ENCODE measurements at regions not wholly inside any gene's neighbourhood (a gene's known extent, or its start where the extent isn't known, plus 50 kb on each side); places are given as distances from the start of the nearest gene placed in this dataset.

GRCh38 chr3:56951366-56951765, 109.1 kb upstream of the SPATA12 start:
- BruUV-seq (replicated peaks): no TSS peak
- no peak overlapping the region for H3K27ac ChIP-seq (ENCODE audit: insufficient read depth, low read length)
- H2BK20ac ChIP-seq (ENCODE audit: low read depth, low read length): no peak overlapping the region
- no peak overlapping the region for H4K91ac ChIP-seq (ENCODE audit: insufficient read depth, low read depth, low read length)
- no peaks in the 10 kb centered on the region for H3K79me1 ChIP-seq (ENCODE audit: low read depth in 1 of 2, low read length in 2 of 2)
- no peak overlapping the region for H2BK5ac ChIP-seq (ENCODE audit: low read depth, low read length, poor library complexity, severe bottlenecking)
- no peak overlapping the region for H3K23ac ChIP-seq (ENCODE audit: low read depth, low read length)
- no peak overlapping the region for H3K4me3 ChIP-seq (ENCODE audit: insufficient read depth, low read depth, low read length)
- in situ Hi-C loops (cut with MboI; ENCODE audit: low sequenced_read_pairs) (no loop called here), intact Hi-C loops (cut with micrococcal nuclease) (no loop called here), dilution Hi-C loops (cut with HindIII; ENCODE audit: low sequenced_read_pairs, unreplicated experiment) (no loop called here)
- no peaks in the 10 kb centered on the region for H3K27me3 ChIP-seq (ENCODE audit: control insufficient read depth, insufficient read depth, low read length)
- H3K36me3 ChIP-seq (ENCODE audit: control insufficient read depth, insufficient read depth, low read length): no peaks in the 10 kb centered on the region
- no peak overlapping the region for H3K14ac ChIP-seq (replicated peaks; ENCODE audit: low read depth, low read length)
- H2AFZ ChIP-seq (replicated peaks; ENCODE audit: low read length, poor library complexity): no peak overlapping the region
- H2BK15ac ChIP-seq (ENCODE audit: low read depth, low read length): no peak overlapping the region
- no peak overlapping the region for H3K4ac ChIP-seq (ENCODE audit: low read depth, low read length)
- no CpG with 5 or more reads among the region's 1 CpG for WGBS, 2 experiments (ENCODE audit: extremely low coverage in 2 of 2, insufficient read length in 1 of 2)
- no peaks in the 10 kb centered on the region for H4K20me1 ChIP-seq (ENCODE audit: insufficient read depth, low read length)
- no peak overlapping the region for H4K8ac ChIP-seq (ENCODE audit: low read depth in 2 of 2, low read length in 2 of 2)
- no peaks in the 10 kb centered on the region for H3K9me1 ChIP-seq (ENCODE audit: insufficient read depth, low read length)
- CTCF ChIA-PET: no interaction called here
- H2BK120ac ChIP-seq (ENCODE audit: low read depth, low read length): no peak overlapping the region
- no peak overlapping the region for H3K18ac ChIP-seq (ENCODE audit: low read depth, low read length)
- no peak overlapping the region for H2AK9ac ChIP-seq (replicated peaks; ENCODE audit: low read depth, low read length, poor library complexity)
- ATAC-seq (ENCODE audit: low read depth) (no peak), DNase-seq (no peak)
- no peak overlapping the region for H3K4me2 ChIP-seq (ENCODE audit: low read depth, low read length)
- H3K56ac ChIP-seq (ENCODE audit: extremely low read depth, insufficient read depth, low read length): no peak overlapping the region
- H3K4me1 ChIP-seq (ENCODE audit: control insufficient read depth, insufficient read depth, low read length): no peaks in the 10 kb centered on the region
- no peak overlapping the region for H2AK5ac ChIP-seq (ENCODE audit: low read depth, low read length)
- H3K9me3 ChIP-seq (ENCODE audit: control insufficient read depth, insufficient read depth, low read length): no peaks in the 10 kb centered on the region
- no peak overlapping the region for H3K9ac ChIP-seq (ENCODE audit: low read depth, low read length)
- H4K5ac ChIP-seq (ENCODE audit: low read depth, low read length): no peak overlapping the region
- POLR2A ChIA-PET (ENCODE audit: unreplicated experiment): no interaction called here
- no peak for TF ChIP-seq ELK1 (IDR thresholded peaks at IDR 0.05; ENCODE audit: borderline replicate concordance, low read depth, low read length)
- TF ChIP-seq POLR2A (IDR thresholded peaks at IDR 0.05; ENCODE audit: low read depth, low read length): no peak
- no peak for TF ChIP-seq RFX5 (IDR thresholded peaks at IDR 0.05; ENCODE audit: low read depth, low read length)
- no peak for TF ChIP-seq CEBPB (IDR thresholded peaks at IDR 0.05; ENCODE audit: low read depth, low read length)
- no peak for TF ChIP-seq CHD1 (IDR thresholded peaks at IDR 0.05; ENCODE audit: low read depth, low read length)
- no peak for TF ChIP-seq RCOR1 (IDR thresholded peaks at IDR 0.05; ENCODE audit: insufficient replicate concordance, low read length)
- TF ChIP-seq RAD21 (IDR thresholded peaks at IDR 0.05; ENCODE audit: low read length): no peak
- no peak for TF ChIP-seq MAFK (IDR thresholded peaks at IDR 0.05; ENCODE audit: low read depth, low read length)
- no peak for TF ChIP-seq BHLHE40 (IDR thresholded peaks at IDR 0.05; ENCODE audit: low read depth, low read length)
- TF ChIP-seq SMC3 (IDR thresholded peaks at IDR 0.05; ENCODE audit: low read depth, low read length): no peak
- TF ChIP-seq MAZ (IDR thresholded peaks at IDR 0.05; ENCODE audit: borderline replicate concordance, low read depth, low read length): no peak
- no peak for TF ChIP-seq CTCF (conservative IDR thresholded peaks at IDR 0.05; ENCODE audit: low read depth, low read length)
